HG03520 (cell line): ENCODE measurements at regions not wholly inside any gene's neighbourhood (a gene's known extent, or its start where the extent isn't known, plus 50 kb on each side); places are given as distances from the start of the nearest gene placed in this dataset.
"Not testable (repeated sequence)": the region's sequence is repeated elsewhere in the genome, so short reads cannot be mapped to it uniquely, and the experiment has no call there.

Source experiments
- ATAC-seq: cut with Tn5 transposase; IDR thresholded peaks from one replicate; pipeline ENCODE4 v1.9.1; 2021; ENCODE audit warnings: mild to moderate bottlenecking, moderate library complexity; ENCODE audit not compliant: unreplicated experiment

DNA sequence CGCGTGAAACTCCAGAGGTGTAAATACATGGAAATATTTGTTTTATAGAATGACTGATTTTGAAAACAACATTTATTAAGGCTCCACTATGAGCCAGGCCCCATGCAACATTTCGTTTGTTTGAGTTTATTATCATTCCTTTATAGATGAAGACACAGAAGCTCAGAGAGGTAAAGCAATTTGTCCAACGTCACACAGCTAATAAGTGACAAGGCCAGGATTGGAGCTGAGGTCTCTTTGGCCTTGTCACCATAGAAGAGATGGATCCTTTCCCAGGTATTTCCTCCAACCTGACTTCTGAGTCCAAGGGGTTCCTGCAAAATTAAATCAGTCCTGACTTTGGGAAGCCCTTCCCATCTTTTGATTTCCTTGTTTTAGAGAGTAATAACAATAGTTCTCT is 98.0 kb downstream of the SYF2 start:
- no peak for ATAC-seq

DNA sequence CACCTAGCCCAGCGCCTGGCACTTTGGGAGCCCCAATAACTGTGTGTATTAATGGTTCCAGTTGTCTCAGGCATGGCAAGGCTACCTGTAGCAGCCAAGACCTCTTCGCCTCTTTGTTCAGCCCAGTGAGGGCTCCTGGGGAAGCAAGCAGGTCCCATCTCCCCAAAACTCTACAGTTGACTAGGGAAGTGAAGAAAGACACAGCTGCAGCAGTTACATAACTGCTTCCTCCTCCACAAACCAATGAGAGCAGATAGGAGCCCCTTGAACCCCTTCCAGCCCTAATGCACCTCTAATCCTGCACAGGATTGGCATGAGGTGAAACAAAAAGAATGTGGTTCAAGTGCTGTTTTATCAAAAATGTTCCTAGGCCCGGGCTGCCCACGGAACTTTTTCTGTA is 100.5 kb downstream of the SYF2 start:
- no peak for ATAC-seq

DNA sequence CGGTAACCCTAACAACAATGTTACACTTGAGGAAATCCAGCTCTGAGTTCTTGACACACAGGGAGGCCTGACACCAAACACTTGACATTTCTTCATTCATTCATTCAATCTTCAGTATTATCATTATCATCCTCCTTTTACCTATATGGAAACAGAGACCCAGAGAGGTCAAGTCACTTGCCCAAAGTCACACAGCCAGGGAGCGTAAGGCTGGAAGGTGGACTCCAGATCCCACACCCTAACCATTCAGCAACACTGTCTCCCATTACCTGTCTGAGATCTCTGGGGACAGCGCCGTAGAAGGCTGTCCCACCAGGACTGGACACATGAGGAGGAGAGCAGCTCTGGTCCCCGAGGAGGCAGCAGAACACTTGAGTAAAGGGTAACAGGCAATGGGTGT is 101.4 kb downstream of the SYF2 start:
- ATAC-seq, result no peak

DNA sequence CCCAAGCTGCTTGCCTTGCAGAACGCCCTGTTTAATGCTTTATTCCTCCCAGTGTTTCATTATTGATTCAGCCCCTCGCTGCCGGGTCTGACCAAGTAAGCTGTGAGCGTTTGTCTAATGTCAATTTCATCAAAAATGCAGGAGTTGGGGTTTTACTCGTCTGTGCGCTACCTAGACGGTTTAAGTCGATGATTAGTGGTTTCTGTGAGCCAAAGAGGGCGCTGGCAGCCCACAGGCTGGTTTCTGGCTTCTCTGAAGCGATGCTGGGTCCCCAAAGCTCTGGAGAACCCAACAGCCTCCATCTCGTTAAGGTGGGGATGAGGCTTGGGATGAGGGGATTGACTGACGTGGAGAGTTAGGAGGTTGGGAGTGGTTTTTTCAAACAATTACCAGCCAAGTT is 102.9 kb downstream of the SYF2 start:
- no peak for ATAC-seq

DNA sequence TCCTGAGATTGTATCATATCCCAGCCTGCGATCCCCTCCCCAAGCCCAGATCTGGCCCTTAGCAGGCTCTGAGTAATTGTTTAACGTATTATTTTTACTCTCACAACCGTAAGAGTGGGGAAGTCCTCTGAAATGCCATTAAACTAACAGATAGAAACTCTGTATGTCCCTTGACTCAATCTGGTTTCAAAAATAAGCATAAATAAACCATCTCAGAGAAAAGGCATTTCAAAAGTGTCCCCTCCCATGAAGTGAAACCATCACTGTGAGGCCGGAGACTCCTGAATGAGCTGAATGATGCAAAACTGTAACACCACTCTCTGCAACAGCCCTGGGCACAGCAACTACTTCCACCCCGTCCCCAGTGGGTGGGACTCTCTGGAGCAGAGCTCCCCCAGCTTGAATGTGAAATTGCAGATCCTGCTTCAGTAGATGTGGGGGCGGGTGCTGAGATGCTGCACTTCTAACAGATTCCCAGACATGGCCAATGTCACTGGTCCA is 104.1 kb downstream of the SYF2 start:
- ATAC-seq, result no peak

DNA sequence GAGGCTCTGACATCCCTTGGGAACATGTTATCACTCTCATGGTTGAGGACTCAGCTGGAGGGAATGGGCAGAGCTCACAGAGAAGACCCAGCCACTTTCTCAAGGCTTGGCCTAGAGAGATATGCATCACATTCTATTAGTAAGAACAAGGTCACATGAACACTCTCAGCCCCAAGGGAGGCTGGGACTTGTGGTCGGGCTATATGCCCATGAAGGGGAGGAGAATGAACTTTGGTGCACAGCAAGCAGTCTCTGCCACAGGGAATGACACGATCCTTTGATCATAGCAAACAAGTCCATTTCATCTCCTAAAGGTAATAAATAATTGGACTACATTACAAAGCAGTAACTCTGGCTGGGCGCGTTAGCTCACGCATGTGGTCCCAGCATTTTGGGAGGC is 105.7 kb downstream of the SYF2 start:
- ATAC-seq, result no peak

DNA sequence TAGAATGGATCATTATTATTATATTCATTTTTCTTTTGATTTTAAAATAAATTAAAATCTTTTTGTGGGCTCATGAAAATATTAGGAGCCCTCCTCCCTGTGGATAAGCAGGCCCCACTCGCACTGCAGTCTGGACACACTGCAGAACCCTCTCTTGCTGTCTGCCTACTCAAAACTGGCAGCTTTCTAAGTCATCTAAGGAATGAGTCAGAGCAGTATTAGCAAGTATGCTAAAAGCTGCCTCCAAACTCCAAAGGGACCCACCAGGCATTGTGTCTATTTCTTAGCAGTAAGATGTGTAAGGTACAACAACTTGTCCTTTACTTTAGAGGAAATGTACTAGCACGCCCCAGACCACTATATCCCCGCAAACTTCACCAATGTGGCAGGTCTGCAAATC is 108.8 kb downstream of the SYF2 start:
- no peak for ATAC-seq

DNA sequence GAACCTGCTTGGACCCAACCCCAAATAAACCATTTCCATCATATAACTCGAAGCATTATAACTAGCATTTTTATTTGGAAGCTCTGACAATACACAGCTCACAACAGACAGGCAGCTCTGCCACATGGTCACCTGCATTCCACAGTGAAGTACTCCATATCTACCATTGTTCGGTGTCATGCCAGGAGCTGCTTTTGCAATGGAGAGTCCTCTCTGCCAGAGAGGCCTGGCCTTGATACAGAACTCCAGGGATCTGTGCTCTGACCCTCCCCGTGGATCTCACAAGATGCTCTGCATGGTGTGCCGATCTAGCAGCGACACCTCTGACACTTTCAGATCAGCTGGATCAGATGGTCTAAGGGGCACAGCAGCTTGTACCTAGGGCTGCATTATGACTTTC is 109.6 kb downstream of the SYF2 start:
- no peak for ATAC-seq

DNA sequence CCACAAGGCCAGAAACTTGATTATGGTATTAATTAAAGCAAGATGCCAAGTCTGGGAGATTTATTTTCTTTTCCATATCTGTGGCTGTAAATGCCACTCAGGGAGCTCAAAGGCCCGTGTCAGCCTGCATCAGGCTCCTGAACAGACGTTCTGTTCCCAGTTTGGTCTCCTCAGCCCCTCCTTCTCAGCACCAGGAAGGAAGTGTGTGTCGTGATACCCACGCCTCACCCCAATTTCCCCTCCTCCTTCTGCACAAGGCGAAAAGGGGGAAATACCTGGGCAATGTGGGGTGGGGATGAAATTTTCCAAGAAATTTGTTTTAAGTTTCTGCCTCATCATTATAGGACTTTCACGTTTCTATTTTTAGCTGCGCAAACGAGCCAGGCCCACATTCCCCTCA is 112.0 kb downstream of the SYF2 start:
- no peak for ATAC-seq

DNA sequence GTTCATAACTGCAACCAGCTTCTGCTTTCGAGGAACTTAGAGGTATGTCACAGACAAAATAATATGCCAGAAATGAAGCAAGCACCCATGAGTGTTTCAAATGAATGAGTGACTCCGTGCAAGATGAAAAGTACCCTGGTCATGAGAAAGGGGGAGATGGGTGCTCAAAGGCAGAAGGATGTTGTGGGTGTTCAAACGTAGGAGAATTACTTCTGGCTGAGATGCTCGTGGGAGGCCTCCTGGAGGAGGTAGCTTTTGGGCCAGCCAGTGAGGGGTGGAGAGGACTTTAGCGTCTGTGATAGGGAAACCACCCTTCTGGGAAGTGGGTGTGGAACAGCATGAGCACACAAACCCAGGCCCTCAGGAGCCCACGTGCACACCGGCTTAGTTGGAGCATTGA is 113.8 kb downstream of the SYF2 start:
- ATAC-seq, result no peak

DNA sequence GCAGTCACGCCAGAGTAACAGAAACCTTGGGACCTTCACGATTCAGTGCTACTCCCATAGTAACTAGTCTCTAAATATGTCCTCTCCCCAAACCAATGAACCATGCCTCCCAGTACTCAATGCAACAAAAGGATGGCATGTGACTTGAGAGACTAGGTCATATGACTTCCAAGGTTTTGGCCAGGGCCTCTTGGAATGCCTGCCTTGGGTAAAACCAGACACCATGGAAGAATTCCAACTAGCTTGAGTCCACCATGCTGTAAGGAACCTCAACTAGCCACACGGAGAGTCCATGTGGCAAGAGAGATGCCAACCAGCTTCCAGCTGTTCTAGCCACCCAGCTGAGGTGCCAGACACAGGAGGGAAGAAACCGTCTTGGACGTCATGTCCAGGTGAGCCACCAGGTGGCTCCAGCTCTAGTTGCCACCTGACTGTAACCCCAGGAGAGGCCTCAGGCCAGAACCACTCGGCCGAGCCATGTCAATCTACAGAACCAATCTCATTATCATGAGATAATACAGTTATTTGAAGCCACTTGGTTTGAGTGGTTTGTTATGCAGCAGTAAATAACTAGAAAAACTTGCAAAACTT is 115.0 kb downstream of the SYF2 start:
- no peak for ATAC-seq

DNA sequence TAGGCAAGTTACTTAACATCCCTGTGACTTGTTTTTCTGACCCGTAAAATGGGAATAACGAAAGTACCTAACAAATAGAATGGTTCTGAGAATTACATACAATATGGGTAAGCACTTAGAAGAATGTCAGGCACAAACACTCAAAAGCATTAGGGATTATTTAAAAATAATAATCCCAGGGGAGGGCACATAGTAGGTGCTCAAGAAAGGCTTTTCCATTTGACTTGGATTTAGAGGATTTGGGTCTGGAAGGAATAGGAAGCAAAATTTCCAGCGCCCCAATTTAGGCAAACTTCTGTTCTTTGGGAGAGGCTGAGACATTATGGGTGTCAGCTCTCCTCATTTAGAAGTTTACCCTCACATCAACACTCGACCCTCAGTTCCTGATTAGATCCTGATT is 115.5 kb downstream of the SYF2 start:
- no peak for ATAC-seq

DNA sequence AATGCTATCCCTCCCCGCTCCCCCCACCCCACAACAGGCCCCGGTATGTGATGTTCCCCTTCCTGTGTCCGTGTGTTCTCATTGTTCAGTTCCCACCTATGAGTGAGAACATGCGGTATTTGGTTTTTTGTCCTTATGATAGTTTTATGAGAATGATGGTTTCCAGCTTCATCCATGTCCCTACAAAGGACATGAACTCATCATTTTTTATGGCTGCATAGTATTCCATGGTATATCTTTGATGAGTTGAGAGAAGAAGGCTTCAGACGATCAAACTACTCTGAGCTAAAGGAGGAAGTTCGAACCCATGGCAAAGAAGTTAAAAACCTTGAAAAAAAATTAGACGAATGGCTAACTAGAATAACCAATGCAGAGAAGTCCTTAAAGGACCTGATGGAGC is 116.2 kb downstream of the SYF2 start:
- not testable (repeated sequence) for ATAC-seq

DNA sequence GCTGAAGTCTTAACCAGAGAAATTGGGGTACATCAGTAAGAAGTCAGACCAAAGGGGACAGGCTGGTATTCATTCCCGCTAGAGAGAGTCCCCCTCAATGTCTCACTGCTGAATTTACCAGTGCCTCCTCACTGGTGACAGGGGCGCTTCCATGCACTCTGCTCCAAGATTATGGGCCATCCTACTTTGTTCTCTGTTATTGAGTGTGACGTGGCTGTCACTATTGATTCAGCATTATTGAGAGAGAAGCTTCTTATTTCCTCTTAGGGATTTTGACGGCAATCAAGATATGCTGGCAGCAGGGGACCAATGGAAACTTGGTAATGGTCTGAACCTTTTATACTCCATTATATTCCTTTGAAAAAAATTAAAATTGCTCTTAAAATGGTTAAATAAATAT is 118.6 kb downstream of the SYF2 start:
- ATAC-seq, result no peak

DNA sequence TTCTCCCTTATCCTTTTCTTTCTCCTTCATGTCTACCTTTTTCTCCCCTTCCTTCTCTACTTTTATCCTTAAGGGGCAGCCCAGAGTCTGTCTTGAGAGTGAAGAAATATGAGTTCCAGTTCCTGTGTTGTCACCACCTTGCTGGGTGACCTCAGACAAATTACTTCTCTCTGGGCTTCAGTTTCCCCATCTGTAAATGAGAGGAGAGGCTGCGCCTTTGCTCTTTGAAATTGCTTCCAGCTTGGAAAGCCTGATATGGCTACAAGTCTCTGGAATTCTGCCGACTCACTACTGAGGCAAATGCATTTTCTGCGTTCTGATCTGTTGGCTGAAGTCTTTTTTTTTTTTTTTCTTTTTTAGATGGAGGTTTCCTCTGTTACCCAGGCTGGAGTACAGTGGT is 119.2 kb downstream of the SYF2 start:
- ATAC-seq, result no peak

DNA sequence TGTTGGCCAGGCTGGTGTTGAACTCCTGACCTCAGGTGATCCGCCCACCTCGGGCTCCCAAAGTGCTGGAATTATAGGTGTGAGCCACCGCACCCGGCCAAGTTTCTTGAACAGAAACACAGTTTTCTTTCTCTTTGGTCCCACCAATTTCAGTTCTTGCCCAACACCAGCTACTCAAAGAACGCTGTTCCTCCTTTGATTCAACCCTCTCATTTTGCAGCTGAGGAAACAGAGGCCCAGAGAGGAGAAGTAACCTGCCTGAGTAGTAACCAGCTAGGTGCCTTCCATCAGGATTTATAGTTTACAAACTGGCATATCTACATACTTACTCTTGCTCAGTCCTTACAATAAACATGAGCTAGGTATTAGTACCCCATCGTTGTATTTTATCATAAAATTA is 119.9 kb downstream of the SYF2 start:
- ATAC-seq, result no peak

DNA sequence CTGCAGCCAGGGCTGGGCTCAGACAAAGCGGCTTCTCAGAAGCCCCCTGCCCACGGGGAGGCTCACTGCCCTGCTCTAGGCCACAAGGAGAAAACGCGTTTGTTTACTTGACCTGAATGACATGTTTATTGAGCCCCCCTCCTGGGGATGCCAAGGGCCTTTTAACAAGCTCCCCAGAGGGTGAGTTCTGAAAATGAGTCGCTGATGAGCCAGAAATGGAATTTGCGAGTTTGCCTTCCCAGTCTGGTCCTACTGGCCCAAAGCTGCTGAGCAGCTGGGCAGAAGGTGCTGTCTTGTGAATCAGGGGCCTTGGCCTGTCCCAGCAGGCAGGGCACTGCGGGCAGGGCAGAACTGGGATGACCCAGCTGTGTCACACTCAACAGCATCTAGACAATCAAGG is 120.6 kb downstream of the SYF2 start:
- ATAC-seq, result no peak

DNA sequence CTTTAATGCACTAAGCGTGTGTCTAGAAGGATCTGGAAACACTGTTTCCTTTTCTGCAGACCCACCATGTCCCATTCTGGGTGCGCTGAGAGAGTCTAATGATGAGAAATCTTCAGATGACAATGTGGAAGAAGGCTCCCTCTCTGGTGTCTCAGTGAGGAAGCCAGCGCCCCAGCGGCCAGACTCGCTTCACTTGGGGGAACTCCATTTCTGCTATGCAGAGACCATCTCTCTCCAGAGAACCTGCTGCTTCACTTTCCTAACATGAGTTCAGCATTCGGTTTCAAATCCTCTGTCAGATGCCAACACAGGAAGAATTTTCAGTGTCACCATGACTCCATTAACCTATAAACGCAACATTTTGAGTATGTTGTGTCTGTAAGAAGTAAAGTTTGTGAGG is 121.8 kb downstream of the SYF2 start:
- ATAC-seq, result no peak

DNA sequence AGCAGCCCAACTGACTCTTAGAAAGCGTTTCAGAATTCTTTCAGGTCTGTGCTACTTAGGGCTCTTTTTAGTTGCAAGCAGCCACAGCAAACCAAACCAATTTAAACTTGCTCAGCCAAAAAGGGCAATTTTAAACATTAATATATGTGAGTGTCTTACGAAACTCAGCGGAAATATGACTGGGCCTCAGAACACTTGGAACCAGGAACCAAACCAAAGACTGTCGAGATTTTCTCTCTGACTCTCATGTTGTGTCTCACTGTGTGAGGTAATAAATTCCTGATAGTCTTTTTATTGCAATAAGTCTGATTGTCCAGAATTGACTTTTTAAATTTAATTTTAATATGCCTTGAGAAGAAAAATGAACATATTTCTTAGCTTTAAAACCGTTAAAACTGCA is 122.3 kb downstream of the SYF2 start:
- no peak for ATAC-seq

DNA sequence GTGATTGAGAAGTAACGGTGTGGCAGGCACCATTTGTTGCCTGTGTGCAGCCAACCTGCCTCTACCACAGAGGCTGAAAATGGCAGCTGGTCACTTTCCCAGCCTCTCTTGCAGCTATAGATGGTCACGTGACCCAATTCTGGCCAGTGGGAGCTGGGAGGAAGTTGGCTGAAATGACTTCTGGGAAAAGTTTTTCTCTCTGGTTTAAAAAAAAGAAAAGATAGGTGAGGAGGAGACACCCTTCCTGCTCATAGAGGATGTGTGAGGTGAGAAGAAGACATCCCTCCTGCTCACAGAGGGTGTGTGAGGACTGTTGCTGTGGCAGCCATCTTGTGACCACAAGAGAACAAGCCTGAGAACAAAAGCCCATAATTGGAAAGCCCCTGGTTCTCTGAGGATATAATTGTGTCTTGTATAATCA is 122.8 kb downstream of the SYF2 start:
- ATAC-seq, result no peak

DNA sequence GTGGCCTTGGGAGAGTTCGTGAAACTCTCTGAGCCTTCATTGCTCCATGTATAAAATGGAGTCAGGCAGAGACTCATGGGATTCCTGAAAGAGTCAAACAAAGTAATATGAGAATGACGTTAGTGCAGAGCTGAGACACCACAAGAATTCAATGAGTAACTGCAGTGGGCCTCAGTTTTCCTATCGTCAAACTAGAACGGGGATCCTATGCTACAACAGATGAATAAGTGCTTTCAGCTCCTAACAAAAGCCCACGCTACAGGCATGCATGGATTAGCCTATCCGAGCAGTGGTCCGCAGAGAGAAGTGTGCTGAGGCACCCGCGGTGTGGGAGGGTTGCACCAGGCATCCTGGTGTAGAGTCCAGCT is 124.7 kb downstream of the SYF2 start:
- ATAC-seq, result no peak

DNA sequence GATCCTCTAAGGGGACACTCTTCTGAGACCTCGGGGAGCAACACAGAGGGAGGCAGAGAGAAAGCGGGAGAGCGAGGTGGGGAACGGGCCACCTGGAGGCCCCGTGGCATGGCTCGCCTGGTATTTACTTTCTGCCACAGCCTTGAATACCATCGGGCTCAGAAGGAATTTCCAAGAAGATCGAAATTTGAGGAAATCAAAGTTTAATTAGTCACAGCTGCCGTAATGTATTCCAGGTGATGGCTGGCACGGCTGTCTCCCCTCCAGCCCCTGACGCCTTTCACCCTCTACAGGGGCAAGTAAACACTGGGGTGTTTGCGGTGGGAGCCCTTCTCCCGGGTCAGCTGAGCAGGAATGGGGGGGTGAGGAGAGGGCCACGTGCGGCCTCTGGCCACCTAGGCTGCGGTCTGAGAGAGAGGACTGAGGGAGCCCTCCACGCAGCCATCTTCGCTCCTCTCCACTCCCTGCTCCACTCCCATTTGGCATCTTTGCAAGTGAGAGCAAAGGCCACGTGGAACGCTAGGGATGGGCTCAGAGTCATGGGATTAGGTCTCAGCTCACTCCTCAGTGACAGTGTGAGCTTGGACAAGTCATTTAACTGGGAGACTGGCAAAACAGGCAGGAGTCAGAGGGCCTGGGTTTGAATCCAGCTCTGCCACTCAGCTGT is 125.2 kb downstream of the SYF2 start:
- ATAC-seq, result no peak

DNA sequence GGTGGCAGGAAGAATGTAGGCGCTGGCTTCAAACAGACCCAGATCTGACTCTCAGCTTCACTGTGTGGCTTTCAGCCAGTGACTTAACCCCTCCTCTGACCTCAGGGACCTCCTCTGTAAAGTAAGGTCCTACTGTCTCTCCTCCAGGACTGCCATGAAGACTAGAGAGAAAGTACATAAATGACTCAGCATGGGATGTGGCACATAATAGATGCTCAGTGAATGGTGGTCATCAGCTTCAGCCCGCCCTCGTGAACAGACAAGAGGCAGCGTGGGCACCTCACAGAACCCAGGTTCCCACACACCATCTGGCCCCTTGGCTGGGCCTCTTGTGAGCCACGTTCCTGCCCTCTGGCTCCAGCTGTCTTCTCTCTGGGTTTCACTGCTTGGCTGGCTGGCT is 126.0 kb downstream of the SYF2 start:
- ATAC-seq, result no peak
